ENCODE measurements at regions not wholly inside any gene's neighbourhood (a gene's known extent, or its start where the extent isn't known, plus 50 kb on each side); places are given as distances from the start of the nearest gene placed in this dataset.

GRCh38 chr14:101328412-101329028 lies 232.8 kb upstream of the DIO3 start:
- TF ChIP-seq, protein P1, sequence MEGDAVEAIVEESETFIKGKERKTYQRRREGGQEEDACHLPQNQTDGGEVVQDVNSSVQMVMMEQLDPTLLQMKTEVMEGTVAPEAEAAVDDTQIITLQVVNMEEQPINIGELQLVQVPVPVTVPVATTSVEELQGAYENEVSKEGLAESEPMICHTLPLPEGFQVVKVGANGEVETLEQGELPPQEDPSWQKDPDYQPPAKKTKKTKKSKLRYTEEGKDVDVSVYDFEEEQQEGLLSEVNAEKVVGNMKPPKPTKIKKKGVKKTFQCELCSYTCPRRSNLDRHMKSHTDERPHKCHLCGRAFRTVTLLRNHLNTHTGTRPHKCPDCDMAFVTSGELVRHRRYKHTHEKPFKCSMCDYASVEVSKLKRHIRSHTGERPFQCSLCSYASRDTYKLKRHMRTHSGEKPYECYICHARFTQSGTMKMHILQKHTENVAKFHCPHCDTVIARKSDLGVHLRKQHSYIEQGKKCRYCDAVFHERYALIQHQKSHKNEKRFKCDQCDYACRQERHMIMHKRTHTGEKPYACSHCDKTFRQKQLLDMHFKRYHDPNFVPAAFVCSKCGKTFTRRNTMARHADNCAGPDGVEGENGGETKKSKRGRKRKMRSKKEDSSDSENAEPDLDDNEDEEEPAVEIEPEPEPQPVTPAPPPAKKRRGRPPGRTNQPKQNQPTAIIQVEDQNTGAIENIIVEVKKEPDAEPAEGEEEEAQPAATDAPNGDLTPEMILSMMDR (conservative IDR thresholded peaks at IDR 0.05; ENCODE audit: low read length): no peak
- TF ChIP-seq EZH2phosphoT487 (IDR thresholded peaks at IDR 0.05; ENCODE audit: borderline replicate concordance, low read depth, low read length): no peak

All from OCI-LY7 (cell line).